ENCODE measurements at regions not wholly inside any gene's neighbourhood (a gene's known extent, or its start where the extent isn't known, plus 50 kb on each side); places are given as distances from the start of the nearest gene placed in this dataset.

DNA sequence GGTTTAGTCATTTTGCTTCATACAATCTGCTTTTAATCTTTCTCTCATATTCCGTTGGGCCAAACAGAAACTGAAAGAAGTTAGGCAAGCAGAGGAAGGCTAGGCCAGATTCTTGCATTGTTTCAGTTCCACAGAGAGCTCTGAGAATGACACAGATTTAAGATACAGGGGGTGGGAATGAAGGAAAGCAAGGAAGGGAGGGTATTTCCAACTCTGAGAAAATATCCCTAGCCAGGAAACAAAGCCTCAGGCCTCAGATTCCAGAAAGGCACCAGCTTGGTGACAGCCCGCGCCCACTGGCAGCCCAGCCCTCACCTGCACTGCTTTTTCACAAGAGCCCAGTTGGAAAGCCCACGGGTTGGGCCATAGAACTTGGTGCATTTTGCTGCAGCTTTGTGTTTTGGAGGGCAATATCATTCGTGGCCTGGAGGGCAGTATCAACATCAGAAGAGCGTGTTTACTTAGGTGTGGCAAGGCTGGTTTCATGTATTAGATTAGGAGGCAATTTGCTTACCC is 63.5 kb downstream of the ENC1 start:
- no peak for DNase-seq (ENCODE audit: low spot score in 2 of 2)
- in situ Hi-C loops (cut with MboI; ENCODE audit: low sequenced_read_pairs), result no loop called here
- H3K4me3 ChIP-seq, result no peak overlapping the region
- H3K9me3 ChIP-seq, result no peaks in the 10 kb centered on the region
- H3K27me3 ChIP-seq (ENCODE audit: low read depth), result no peaks in the 10 kb centered on the region
- H3K4me1 ChIP-seq, result 0 out of 2 replicates have a peak, but pooled peaks cover 2% of the 10 kb centered on the region
- H3K36me3 ChIP-seq (replicated peaks), result no peaks in the 10 kb centered on the region

DNA sequence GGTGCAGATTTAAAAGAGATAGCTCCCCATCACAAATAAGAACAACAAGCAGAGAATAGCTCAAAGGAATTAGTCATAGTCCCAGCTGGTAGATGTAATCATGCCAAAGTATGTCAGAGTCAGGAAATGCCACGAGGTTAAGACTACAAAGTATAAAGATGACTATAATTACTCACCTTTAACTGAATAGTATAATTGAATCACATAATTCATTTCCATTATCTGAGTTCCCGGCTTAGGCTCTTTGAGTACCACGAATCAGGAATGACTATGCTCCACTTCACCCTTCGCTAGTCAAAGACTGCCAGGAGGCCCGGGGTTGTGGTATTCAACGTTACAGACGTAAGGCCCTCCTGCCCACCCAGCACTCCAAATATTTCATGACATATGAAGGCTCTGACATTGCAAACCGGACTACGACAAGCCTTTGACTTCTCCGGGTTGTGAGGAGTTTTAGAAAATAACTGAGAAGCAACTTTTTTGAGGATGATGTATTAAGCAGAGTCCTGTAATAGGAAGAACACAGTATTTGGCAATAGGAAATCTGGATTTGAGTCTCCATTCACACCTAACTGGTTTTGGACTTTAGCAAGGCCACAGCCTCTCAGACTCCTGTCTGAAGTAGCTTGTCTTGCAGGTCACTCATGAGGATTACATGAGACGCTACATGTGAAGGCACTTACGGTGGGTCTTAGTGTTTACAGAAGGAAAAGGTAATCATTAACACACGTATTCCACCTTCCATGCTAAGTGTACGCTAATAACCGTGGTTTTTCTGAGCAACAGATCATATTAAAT is 64.6 kb downstream of the ENC1 start:
- Histone ChIP-seq H3K36me3 (replicated peaks) (no peaks in the 10 kb centered on the region), H3K4me1 (0 out of 2 replicates have a peak, but pooled peaks cover 2% of the 10 kb centered on the region), H3K9me3 (no peaks in the 10 kb centered on the region), H3K27me3 (ENCODE audit: low read depth) (no peaks in the 10 kb centered on the region), H3K4me3 (no peak overlapping the region)
- in situ Hi-C loops (cut with MboI; ENCODE audit: low sequenced_read_pairs), result no loop called here
- no peak for DNase-seq (ENCODE audit: low spot score in 2 of 2)

DNA sequence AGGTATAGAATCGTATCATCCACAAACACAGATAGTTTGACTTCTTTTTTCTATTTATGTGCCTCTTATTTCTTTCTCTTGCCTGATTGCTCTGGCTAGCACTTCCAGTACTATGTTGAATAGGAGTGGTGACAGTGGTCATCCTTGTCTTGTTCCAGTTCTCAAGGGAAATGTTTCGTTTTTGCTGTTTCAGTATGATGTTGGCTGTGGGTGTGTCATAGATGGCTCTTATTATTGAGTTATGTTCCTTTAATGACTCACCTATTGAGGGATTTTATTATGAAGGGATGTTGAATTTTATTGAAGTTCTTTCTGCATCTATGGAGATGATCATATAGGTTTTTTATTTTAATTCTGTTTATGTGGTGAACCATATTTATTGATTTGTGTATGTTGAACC is 70.3 kb downstream of the ENC1 start:
- Histone ChIP-seq H3K36me3 (replicated peaks) (no peaks in the 10 kb centered on the region), H3K4me1 (0 out of 2 replicates have a peak, but pooled peaks cover 2% of the 10 kb centered on the region), H3K9me3 (no peaks in the 10 kb centered on the region), H3K4me3 (no peak overlapping the region), H3K27me3 (ENCODE audit: low read depth) (no peaks in the 10 kb centered on the region)
- in situ Hi-C loops (cut with MboI; ENCODE audit: low sequenced_read_pairs), result no loop called here
- DNase-seq (ENCODE audit: low spot score in 2 of 2), result no peak

DNA sequence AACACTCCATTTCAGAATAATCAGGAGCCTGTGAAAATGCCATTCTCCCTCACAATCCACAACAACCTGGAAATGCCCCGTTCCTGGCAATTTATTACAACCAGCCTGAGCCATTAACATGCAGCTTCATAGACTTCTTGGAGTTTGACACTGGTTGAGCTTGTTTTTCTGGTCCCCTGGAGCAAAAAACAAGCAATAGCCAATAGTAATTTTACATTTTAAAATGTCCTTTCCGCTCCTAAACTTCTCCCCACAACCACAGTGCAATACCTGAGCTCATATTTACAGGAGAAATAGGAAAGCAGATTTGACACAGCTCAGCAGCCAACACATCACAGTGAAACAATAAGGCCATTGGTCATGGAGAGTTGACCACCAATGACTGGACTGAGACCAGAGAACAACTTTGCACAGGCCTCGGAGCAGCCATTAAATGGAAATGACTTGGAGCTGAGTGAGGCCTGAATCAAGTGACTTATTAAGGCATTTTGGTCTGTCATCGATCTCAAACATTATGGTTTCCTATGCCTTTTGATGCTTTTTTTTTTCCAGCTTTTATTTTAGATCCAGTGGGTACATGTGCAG is 73.0 kb downstream of the ENC1 start:
- Histone ChIP-seq H3K36me3 (replicated peaks) (no peaks in the 10 kb centered on the region), H3K27me3 (ENCODE audit: low read depth) (no peaks in the 10 kb centered on the region), H3K9me3 (no peaks in the 10 kb centered on the region), H3K4me1 (peaks cover 9% of the 10 kb centered on the region), H3K4me3 (no peak overlapping the region)
- in situ Hi-C loops (cut with MboI; ENCODE audit: low sequenced_read_pairs), result no loop called here
- DNase-seq (ENCODE audit: low spot score in 2 of 2), result no peak

DNA sequence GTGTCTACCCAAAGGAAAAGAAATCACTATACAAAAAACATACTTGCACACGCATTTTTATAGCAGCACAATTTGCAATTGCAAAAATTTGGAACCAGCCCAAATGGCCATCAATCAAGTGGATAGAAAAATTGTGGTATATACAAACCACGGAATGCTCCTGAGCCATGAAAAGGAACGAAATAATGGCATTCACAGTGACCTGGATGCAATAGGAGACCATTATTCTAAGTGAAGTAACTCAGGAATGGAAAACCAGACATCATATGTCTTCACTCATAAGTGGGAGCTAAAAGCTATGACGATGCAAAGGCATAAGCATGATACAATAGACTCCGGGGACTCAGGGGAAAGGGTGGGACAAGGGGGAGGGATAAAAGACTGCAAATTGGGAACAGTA is 78.4 kb downstream of the ENC1 start:
- Histone ChIP-seq H3K4me1 (peaks cover 9% of the 10 kb centered on the region), H3K27me3 (ENCODE audit: low read depth) (0 out of 2 replicates have a peak, but pooled peaks cover 6% of the 10 kb centered on the region), H3K36me3 (replicated peaks) (no peaks in the 10 kb centered on the region), H3K9me3 (no peaks in the 10 kb centered on the region), H3K4me3 (no peak overlapping the region)
- no peak for DNase-seq (ENCODE audit: low spot score in 2 of 2)
- in situ Hi-C loops (cut with MboI; ENCODE audit: low sequenced_read_pairs), result no loop called here

DNA sequence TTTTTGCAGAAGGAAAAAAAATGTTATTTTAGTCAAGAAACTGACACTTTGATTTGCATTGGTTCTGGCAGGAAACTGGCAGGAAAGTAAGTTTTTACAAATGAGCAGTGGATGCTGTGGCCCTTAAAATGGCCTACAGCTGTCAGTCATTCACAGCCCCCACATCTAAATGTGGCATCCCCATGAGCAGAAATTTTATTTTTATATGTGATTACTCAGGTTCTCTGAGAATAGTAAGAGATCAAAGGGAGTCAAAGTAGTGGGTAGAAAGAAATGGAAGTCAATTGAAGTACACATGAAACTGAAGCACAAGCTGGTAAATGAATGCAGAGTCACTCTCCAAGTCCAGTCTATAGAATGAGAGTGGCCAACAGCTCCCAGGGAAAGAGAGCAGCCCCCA is 80.3 kb downstream of the ENC1 start:
- Histone ChIP-seq H3K27me3 (ENCODE audit: low read depth) (0 out of 2 replicates have a peak, but pooled peaks cover 6% of the 10 kb centered on the region), H3K4me1 (peaks cover 9% of the 10 kb centered on the region), H3K36me3 (replicated peaks) (no peaks in the 10 kb centered on the region), H3K9me3 (no peaks in the 10 kb centered on the region), H3K4me3 (no peak overlapping the region)
- DNase-seq (ENCODE audit: low spot score in 2 of 2), result no peak
- in situ Hi-C loops (cut with MboI; ENCODE audit: low sequenced_read_pairs), result no loop called here

DNA sequence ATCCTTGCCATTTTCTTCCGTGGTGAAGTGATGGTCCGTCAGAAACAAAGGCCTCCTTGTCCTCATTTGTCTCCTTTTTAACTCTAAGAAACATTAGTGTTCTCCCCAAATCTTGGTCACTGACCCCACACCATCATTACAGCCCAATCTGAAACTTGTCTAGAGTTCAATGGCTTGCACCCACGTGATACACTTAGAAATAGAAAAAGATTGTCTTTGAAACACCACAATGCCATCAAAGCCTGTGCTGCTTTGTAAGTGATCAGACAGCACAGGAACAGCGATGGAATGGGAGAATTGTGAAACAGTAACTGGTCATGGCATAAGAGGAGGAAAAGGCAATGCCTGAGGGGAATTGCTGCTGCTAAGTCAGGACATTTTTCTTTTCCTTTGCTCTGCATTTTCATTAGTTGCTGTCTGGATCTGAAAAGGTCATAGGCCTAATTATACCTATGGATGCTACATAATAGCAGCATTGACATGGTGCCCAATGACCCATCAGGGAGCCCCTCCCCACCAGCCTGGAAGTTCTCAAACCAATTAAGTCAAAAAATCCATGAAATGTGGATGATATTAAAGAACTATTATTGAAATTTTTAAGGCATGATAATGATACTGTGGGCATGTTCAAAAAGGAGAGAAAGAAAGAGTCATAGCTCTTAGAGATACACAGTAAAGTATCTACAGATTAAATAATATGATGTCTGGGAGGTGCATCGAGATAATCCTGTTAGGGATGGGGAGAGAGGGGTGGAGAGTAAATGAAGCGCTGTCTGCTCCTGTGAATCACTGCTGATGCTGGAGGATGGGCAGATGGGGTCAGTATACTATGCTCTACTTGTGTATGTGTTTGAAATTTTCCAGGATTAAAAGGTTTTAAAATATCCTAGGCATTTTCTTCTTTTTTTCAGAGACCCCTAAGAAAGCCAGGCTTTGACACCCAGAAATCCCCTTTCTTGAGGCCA is 83.6 kb downstream of the ENC1 start:
- in situ Hi-C loops (cut with MboI; ENCODE audit: low sequenced_read_pairs), result no loop called here
- Histone ChIP-seq H3K4me1 (no peaks in the 10 kb centered on the region), H3K4me3 (no peak overlapping the region), H3K36me3 (replicated peaks) (no peaks in the 10 kb centered on the region), H3K27me3 (ENCODE audit: low read depth) (peaks cover 16% of the 10 kb centered on the region; the same call in 1 of the 2 replicates), H3K9me3 (no peaks in the 10 kb centered on the region)
- DNase-seq (ENCODE audit: low spot score in 2 of 2), result no peak

DNA sequence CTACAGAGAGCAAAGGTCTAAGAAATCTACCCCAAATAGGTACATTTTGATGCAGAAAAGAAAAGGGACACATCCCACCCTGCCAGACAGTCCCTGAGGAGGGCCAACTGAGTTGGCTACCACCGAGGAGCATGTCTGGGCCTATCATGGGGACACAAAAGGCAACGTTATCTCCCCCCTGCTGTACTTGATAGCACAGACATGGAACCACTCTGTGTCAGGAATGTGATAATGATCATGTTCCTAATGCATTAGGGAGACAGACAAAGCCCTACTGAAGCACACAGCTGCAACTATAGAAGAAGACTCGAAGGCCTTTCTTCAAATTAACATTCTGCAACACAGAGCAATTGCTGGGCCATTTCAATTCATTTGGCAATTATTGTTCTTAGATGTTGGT is 84.5 kb downstream of the ENC1 start:
- Histone ChIP-seq H3K36me3 (replicated peaks) (no peaks in the 10 kb centered on the region), H3K4me1 (no peaks in the 10 kb centered on the region), H3K27me3 (ENCODE audit: low read depth) (peaks cover 22% of the 10 kb centered on the region), H3K4me3 (no peak overlapping the region), H3K9me3 (no peaks in the 10 kb centered on the region)
- in situ Hi-C loops (cut with MboI; ENCODE audit: low sequenced_read_pairs), result no loop called here
- no peak for DNase-seq (ENCODE audit: low spot score in 2 of 2)

DNA sequence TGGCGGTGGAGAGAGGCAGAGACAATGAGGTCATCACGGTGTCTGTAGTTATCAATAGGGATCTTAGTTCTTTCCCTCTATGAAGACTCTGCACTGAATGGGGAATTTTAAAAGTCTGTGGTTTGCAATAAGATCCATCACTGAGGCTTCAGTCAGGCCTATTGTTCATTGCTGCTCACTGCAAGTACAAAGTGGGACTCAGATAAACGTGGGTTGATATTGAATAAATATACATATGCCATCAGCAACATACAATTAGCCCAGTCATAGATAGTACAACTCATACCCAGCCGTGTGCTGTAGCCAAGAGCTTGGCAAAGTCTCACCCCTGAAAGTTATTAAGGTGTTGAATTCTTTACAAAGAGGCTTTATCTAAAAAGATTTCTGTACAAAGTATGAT is 88.4 kb downstream of the ENC1 start:
- no peak for DNase-seq (ENCODE audit: low spot score in 2 of 2)
- in situ Hi-C loops (cut with MboI; ENCODE audit: low sequenced_read_pairs), result no loop called here

DNA sequence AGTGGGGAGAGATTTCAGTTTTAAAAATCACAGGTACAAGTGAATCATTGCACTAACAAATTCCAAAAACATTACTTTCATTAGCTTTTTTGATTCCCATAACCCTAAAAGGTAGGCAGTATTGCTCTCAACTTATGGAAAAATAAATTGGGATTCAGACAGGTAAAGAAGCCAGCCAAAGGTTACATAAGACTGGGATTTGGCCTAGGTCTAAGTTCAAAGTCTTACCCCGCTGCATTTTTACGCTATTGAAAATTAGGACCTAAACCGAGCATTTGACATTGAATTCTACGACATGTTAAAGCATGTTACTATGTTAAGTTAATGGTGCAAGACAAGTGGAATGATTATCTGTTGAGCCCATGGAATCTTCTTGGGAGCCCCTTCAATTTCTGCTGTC is 89.6 kb downstream of the ENC1 start:
- no peaks in the 10 kb centered on the region for H3K4me1 ChIP-seq
- in situ Hi-C loops (cut with MboI; ENCODE audit: low sequenced_read_pairs), result no loop called here
- H3K36me3 ChIP-seq (replicated peaks), result no peaks in the 10 kb centered on the region
- peaks cover 41% of the 10 kb centered on the region for H3K27me3 ChIP-seq (ENCODE audit: low read depth)
- H3K4me3 ChIP-seq, result no peak overlapping the region
- DNase-seq (ENCODE audit: low spot score in 2 of 2), result no peak
- H3K9me3 ChIP-seq, result no peaks in the 10 kb centered on the region

More for the DNA sequence above, 88.4 kb downstream of the ENC1 start:
- H3K4me1 ChIP-seq, result no peaks in the 10 kb centered on the region
- H3K4me3 ChIP-seq, result no peak overlapping the region
- H3K27me3 ChIP-seq (ENCODE audit: low read depth), result peaks cover 35% of the 10 kb centered on the region
- no peaks in the 10 kb centered on the region for H3K36me3 ChIP-seq (replicated peaks)
- H3K9me3 ChIP-seq, result no peaks in the 10 kb centered on the region

DNA sequence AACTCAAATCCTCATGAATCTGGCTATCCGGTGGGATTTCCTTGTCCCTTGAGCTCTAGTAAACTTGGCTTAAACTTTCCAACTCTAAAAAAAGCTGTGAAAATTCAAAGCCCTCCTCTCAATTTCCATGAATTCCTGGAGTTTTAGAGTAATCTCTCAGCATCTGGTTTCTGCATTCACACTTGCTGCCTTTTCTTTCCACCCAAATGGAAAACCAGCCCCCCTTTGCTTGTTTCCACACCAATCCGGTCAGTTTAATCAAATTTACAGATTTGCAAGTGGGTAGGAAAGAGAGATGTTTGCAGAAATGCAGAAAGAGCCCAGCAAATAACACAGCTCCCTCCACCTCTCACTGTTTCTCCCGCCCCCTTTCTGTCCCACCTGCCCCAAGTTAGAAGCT is 91.1 kb downstream of the ENC1 start:
- no peaks in the 10 kb centered on the region for H3K9me3 ChIP-seq
- DNase-seq (ENCODE audit: low spot score in 2 of 2), result no peak
- H3K36me3 ChIP-seq (replicated peaks), result no peaks in the 10 kb centered on the region
- H3K27me3 ChIP-seq (ENCODE audit: low read depth), result peaks cover 43% of the 10 kb centered on the region
- in situ Hi-C loops (cut with MboI; ENCODE audit: low sequenced_read_pairs), result no loop called here
- H3K4me1 ChIP-seq, result no peaks in the 10 kb centered on the region
- H3K4me3 ChIP-seq, result no peak overlapping the region

DNA sequence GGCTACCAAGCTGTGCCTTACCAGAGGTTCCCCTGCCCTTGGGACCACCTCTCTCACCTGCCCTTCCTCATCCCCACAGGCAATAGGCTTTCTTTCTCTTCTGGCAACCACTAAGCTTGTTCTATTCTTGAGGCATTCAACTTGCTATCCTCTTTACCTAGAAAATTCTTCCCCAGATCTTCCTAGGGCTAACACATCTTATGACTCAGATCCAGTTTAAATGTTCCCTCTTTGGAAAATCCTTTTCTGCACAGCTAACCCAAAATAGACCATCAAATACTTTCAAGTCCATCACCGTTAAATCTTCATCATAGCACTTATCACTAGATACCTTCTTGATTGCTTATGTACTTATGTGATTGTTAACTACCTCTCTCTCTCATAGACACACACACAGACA is 93.7 kb downstream of the ENC1 start:
- H3K9me3 ChIP-seq, result no peaks in the 10 kb centered on the region
- H3K27me3 ChIP-seq (ENCODE audit: low read depth), result peaks cover 35% of the 10 kb centered on the region
- H3K4me3 ChIP-seq, result no peak overlapping the region
- H3K4me1 ChIP-seq, result peaks cover 14% of the 10 kb centered on the region
- DNase-seq (ENCODE audit: low spot score in 2 of 2), result no peak
- in situ Hi-C loops (cut with MboI; ENCODE audit: low sequenced_read_pairs), result no loop called here
- H3K36me3 ChIP-seq (replicated peaks), result no peaks in the 10 kb centered on the region

DNA sequence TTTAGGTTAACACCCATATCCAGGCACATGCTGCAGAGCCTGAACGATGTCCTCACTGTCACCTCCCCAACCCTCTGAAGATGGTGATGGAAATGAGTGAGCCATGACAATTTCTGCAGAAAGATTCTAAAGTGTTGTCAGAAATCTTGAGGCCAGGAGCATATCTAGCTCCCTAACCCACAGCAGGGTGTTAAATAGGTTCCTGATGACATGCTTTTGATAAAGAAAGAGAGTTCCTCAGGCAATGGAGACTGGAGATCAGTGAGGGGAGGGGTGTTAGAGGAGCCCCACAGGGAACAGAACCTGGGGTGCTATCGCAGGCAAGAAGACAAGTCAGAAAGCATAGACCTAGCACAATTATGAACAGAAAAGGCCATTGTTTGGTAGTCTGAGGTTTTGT is 95.7 kb downstream of the ENC1 start:
- in situ Hi-C loops (cut with MboI; ENCODE audit: low sequenced_read_pairs), result no loop called here
- Histone ChIP-seq H3K27me3 (ENCODE audit: low read depth) (peaks cover 37% of the 10 kb centered on the region), H3K4me1 (peaks cover 14% of the 10 kb centered on the region), H3K4me3 (no peak overlapping the region), H3K9me3 (no peaks in the 10 kb centered on the region), H3K36me3 (replicated peaks) (no peaks in the 10 kb centered on the region)
- DNase-seq (ENCODE audit: low spot score in 2 of 2), result no peak
